Activated naive CD8-positive, alpha-beta T cell treated with anti-CD3 and anti-CD28 coated beads, Interleukin-2, amount 10 ng/mL, durations not matched to agents 7 days and 5 days (primary cell): ENCODE measurements at regions not wholly inside any gene's neighbourhood (a gene's known extent, or its start where the extent isn't known, plus 50 kb on each side); places are given as distances from the start of the nearest gene placed in this dataset.
"Not testable (repeated sequence)": the region's sequence is repeated elsewhere in the genome, so short reads cannot be mapped to it uniquely, and the experiment has no call there.

Experiments used
- ATAC-seq: fragments of 150-1000 bp; cut with Tn5 transposase; one replicate; pipeline ENCODE4 v1.10.0; 2021; ENCODE audit warnings: low read depth, moderate library complexity
- POLR2A ChIA-PET: fragments of 350-600 bp; sonication (Branson Sonifier 250); formaldehyde crosslinking; loops from one replicate; lab custom pipeline; 2021; ENCODE audit warnings: antibody characterized with exemption; lab: Charles Lee
- DNase-seq: peaks from one replicate; pipeline ENCODE4 v3.0.0; 2021
- H3K27ac Mint-ChIP-seq: one replicate; pipeline ENCODE4 v1.8.0; 2022; ENCODE audit warnings: mild to moderate bottlenecking, mixed read lengths
- H3K27me3 Mint-ChIP-seq: one replicate; pipeline ENCODE4 v1.8.0; 2022; ENCODE audit warnings: mild to moderate bottlenecking, moderate library complexity, mixed read lengths
- H3K36me3 Mint-ChIP-seq: one replicate; pipeline ENCODE4 v1.8.0; 2021; ENCODE audit warnings: mild to moderate bottlenecking, mixed read lengths
- H3K4me1 Mint-ChIP-seq: one replicate; pipeline ENCODE4 v1.8.0; 2021; ENCODE audit warnings: mixed read lengths
- H3K4me3 Mint-ChIP-seq: one replicate; pipeline ENCODE4 v1.8.0; 2022; ENCODE audit warnings: mild to moderate bottlenecking, moderate library complexity, mixed read lengths
- H3K9me3 Mint-ChIP-seq: one replicate; pipeline ENCODE4 v1.8.0; 2021; ENCODE audit warnings: mixed read lengths

- Mint-ChIP-seq H3K36me3 (no peaks in the 10 kb centered on the region), H3K27ac (no peak overlapping the region), H3K9me3 (no peaks in the 10 kb centered on the region), H3K4me1 (no peaks in the 10 kb centered on the region), H3K27me3 (no peaks in the 10 kb centered on the region), H3K4me3 (no peak overlapping the region)
- POLR2A ChIA-PET, result no interaction called here
- DNase-seq (no peak), ATAC-seq (no peak)
These were observed 400.8 kb upstream of the MYT1L start for GRCh38 chr2:2731816-2732284.

GRCh38 chr2:2731101-2731815 lies 400.2 kb upstream of the MYT1L start:
- no peak overlapping the region for H3K27ac Mint-ChIP-seq
- POLR2A ChIA-PET, result no interaction called here
- ATAC-seq (no peak), DNase-seq (no peak)
- no peak overlapping the region for H3K4me3 Mint-ChIP-seq
- H3K4me1 Mint-ChIP-seq, result no peaks in the 10 kb centered on the region
- no peaks in the 10 kb centered on the region for H3K27me3 Mint-ChIP-seq
- H3K36me3 Mint-ChIP-seq, result no peaks in the 10 kb centered on the region
- H3K9me3 Mint-ChIP-seq, result no peaks in the 10 kb centered on the region

- no peaks in the 10 kb centered on the region for H3K9me3 Mint-ChIP-seq
- no peak overlapping the region for H3K27ac Mint-ChIP-seq
- no peak overlapping the region for H3K4me3 Mint-ChIP-seq
- no peak for DNase-seq
- H3K4me1 Mint-ChIP-seq, result no peaks in the 10 kb centered on the region
- ATAC-seq, result no peak
- no peaks in the 10 kb centered on the region for H3K36me3 Mint-ChIP-seq
- POLR2A ChIA-PET, result no interaction called here
- H3K27me3 Mint-ChIP-seq, result no peaks in the 10 kb centered on the region
These were observed 399.3 kb upstream of the MYT1L start for GRCh38 chr2:2730301-2730833.

- no peak for DNase-seq
- no peaks in the 10 kb centered on the region for H3K36me3 Mint-ChIP-seq
- H3K9me3 Mint-ChIP-seq, result no peaks in the 10 kb centered on the region
- POLR2A ChIA-PET, result no interaction called here
- no peaks in the 10 kb centered on the region for H3K4me1 Mint-ChIP-seq
- no peak for ATAC-seq
- H3K4me3 Mint-ChIP-seq, result no peak overlapping the region
- H3K27ac Mint-ChIP-seq, result no peak overlapping the region
- H3K27me3 Mint-ChIP-seq, result no peaks in the 10 kb centered on the region
These were observed 398.2 kb upstream of the MYT1L start for GRCh38 chr2:2729246-2729645.

GRCh38 chr2:2728635-2729034 lies 397.6 kb upstream of the MYT1L start:
- Mint-ChIP-seq H3K27me3 (no peaks in the 10 kb centered on the region), H3K27ac (no peak overlapping the region), H3K4me3 (no peak overlapping the region), H3K36me3 (no peaks in the 10 kb centered on the region), H3K4me1 (no peaks in the 10 kb centered on the region), H3K9me3 (no peaks in the 10 kb centered on the region)
- DNase-seq (no peak), ATAC-seq (no peak)
- POLR2A ChIA-PET, result no interaction called here

GRCh38 chr2:2727876-2728511 lies 396.9 kb upstream of the MYT1L start:
- ATAC-seq (no peak), DNase-seq (no peak)
- POLR2A ChIA-PET, result no interaction called here
- Mint-ChIP-seq H3K4me3 (no peak overlapping the region), H3K9me3 (no peaks in the 10 kb centered on the region), H3K27me3 (no peaks in the 10 kb centered on the region), H3K36me3 (no peaks in the 10 kb centered on the region), H3K27ac (no peak overlapping the region), H3K4me1 (no peaks in the 10 kb centered on the region)

- no peaks in the 10 kb centered on the region for H3K27me3 Mint-ChIP-seq
- no peaks in the 10 kb centered on the region for H3K4me1 Mint-ChIP-seq
- H3K9me3 Mint-ChIP-seq, result no peaks in the 10 kb centered on the region
These were observed 395.1 kb upstream of the MYT1L start for GRCh38 chr2:2726163-2726562.

GRCh38 chr2:2723064-2723463 lies 392.0 kb upstream of the MYT1L start:
- Mint-ChIP-seq H3K9me3 (no peaks in the 10 kb centered on the region), H3K4me1 (no peaks in the 10 kb centered on the region), H3K27ac (no peak overlapping the region), H3K27me3 (no peaks in the 10 kb centered on the region), H3K36me3 (no peaks in the 10 kb centered on the region), H3K4me3 (no peak overlapping the region)
- no peak for ATAC-seq
- POLR2A ChIA-PET, result no interaction called here
- DNase-seq, result no peak

More at GRCh38 chr2:2726163-2726562, 395.1 kb upstream of the MYT1L start:
- no peak overlapping the region for H3K4me3 Mint-ChIP-seq
- no peak overlapping the region for H3K27ac Mint-ChIP-seq
- no peak for ATAC-seq
- POLR2A ChIA-PET, result no interaction called here
- no peak for DNase-seq
- H3K36me3 Mint-ChIP-seq, result no peaks in the 10 kb centered on the region

GRCh38 chr2:2721296-2721835 lies 390.3 kb upstream of the MYT1L start:
- no peak for DNase-seq
- Mint-ChIP-seq H3K27me3 (no peaks in the 10 kb centered on the region), H3K4me3 (no peak overlapping the region), H3K4me1 (no peaks in the 10 kb centered on the region), H3K9me3 (no peaks in the 10 kb centered on the region), H3K27ac (no peak overlapping the region), H3K36me3 (no peaks in the 10 kb centered on the region)
- POLR2A ChIA-PET, result no interaction called here
- no peak for ATAC-seq

GRCh38 chr2:2720806-2721205 lies 389.7 kb upstream of the MYT1L start:
- DNase-seq, H3K27ac Mint-ChIP-seq, H3K4me3 Mint-ChIP-seq, POLR2A ChIA-PET, H3K4me1 Mint-ChIP-seq, H3K36me3 Mint-ChIP-seq, ATAC-seq, H3K27me3 Mint-ChIP-seq, H3K9me3 Mint-ChIP-seq: not testable (repeated sequence)

- ATAC-seq (no peak), DNase-seq (no peak)
- Mint-ChIP-seq H3K4me3 (no peak overlapping the region), H3K9me3 (no peaks in the 10 kb centered on the region), H3K36me3 (no peaks in the 10 kb centered on the region), H3K27ac (no peak overlapping the region), H3K27me3 (no peaks in the 10 kb centered on the region), H3K4me1 (no peaks in the 10 kb centered on the region)
- POLR2A ChIA-PET, result no interaction called here
These were observed 389.3 kb upstream of the MYT1L start for GRCh38 chr2:2720351-2720750.

GRCh38 chr2:2719781-2720180 lies 388.7 kb upstream of the MYT1L start:
- no peak for DNase-seq
- H3K4me1 Mint-ChIP-seq, result no peaks in the 10 kb centered on the region
- H3K36me3 Mint-ChIP-seq, result no peaks in the 10 kb centered on the region
- POLR2A ChIA-PET, result no interaction called here
- H3K27me3 Mint-ChIP-seq, result no peaks in the 10 kb centered on the region
- no peak overlapping the region for H3K4me3 Mint-ChIP-seq
- no peaks in the 10 kb centered on the region for H3K9me3 Mint-ChIP-seq
- no peak overlapping the region for H3K27ac Mint-ChIP-seq
- ATAC-seq, result no peak

- no peaks in the 10 kb centered on the region for H3K36me3 Mint-ChIP-seq
- no peak for DNase-seq
- no peak overlapping the region for H3K27ac Mint-ChIP-seq
These were observed 387.9 kb upstream of the MYT1L start for GRCh38 chr2:2719015-2719414.

GRCh38 chr2:2717406-2717805 lies 386.3 kb upstream of the MYT1L start:
- Mint-ChIP-seq H3K4me1 (no peaks in the 10 kb centered on the region), H3K36me3 (no peaks in the 10 kb centered on the region), H3K27me3 (no peaks in the 10 kb centered on the region), H3K4me3 (no peak overlapping the region), H3K9me3 (no peaks in the 10 kb centered on the region), H3K27ac (no peak overlapping the region)
- ATAC-seq (no peak), DNase-seq (no peak)
- POLR2A ChIA-PET, result no interaction called here

More at GRCh38 chr2:2719015-2719414, 387.9 kb upstream of the MYT1L start:
- Mint-ChIP-seq H3K4me3 (no peak overlapping the region), H3K9me3 (no peaks in the 10 kb centered on the region), H3K4me1 (no peaks in the 10 kb centered on the region), H3K27me3 (no peaks in the 10 kb centered on the region)
- ATAC-seq, result no peak
- POLR2A ChIA-PET, result no interaction called here
